ENCODE measurements at regions not wholly inside any gene's neighbourhood (a gene's known extent, or its start where the extent isn't known, plus 50 kb on each side); places are given as distances from the start of the nearest gene placed in this dataset.

GRCh38 chr13:80612804-80613203 is 271.9 kb upstream of the SPRY2 start:
- no peak for ATAC-seq
- no peak for TF ChIP-seq CTCF (IDR thresholded peaks at IDR 0.05)
- no peaks in the 10 kb centered on the region for H3K4me1 ChIP-seq (ENCODE audit: low read depth)
- intact Hi-C loops (cut with DNase I, micrococcal nuclease): no loop called here
- DNase-seq: no peak
- H3K4me3 ChIP-seq: no peak overlapping the region
- H3K36me3 ChIP-seq (ENCODE audit: low read depth): no peaks in the 10 kb centered on the region
- no peaks in the 10 kb centered on the region for H3K9me3 ChIP-seq

GRCh38 chr13:80611310-80611709 is 270.4 kb upstream of the SPRY2 start:
- no peaks in the 10 kb centered on the region for H3K4me1 ChIP-seq (ENCODE audit: low read depth)
- H3K9me3 ChIP-seq: no peaks in the 10 kb centered on the region
- no peak overlapping the region for H3K4me3 ChIP-seq
- no peaks in the 10 kb centered on the region for H3K36me3 ChIP-seq (ENCODE audit: low read depth)
- no peak for TF ChIP-seq CTCF (IDR thresholded peaks at IDR 0.05)
- DNase-seq (no peak), ATAC-seq (no peak)
- intact Hi-C loops (cut with DNase I, micrococcal nuclease): no loop called here

GRCh38 chr13:80605716-80606115 is 264.8 kb upstream of the SPRY2 start:
- Histone ChIP-seq H3K9me3 (no peaks in the 10 kb centered on the region), H3K36me3 (ENCODE audit: low read depth) (no peaks in the 10 kb centered on the region), H3K4me3 (no peak overlapping the region), H3K4me1 (ENCODE audit: low read depth) (no peaks in the 10 kb centered on the region)
- intact Hi-C loops (cut with DNase I, micrococcal nuclease): no loop called here
- no peak for ATAC-seq
- DNase-seq: no peak
- no peak for TF ChIP-seq CTCF (IDR thresholded peaks at IDR 0.05)

- TF ChIP-seq CTCF (IDR thresholded peaks at IDR 0.05): no peak
- Histone ChIP-seq H3K9me3 (no peaks in the 10 kb centered on the region), H3K4me1 (ENCODE audit: low read depth) (no peaks in the 10 kb centered on the region), H3K36me3 (ENCODE audit: low read depth) (no peaks in the 10 kb centered on the region), H3K4me3 (no peak overlapping the region)
- ATAC-seq: no peak
- intact Hi-C loops (cut with DNase I, micrococcal nuclease): no loop called here
- DNase-seq: no peak
Measured at GRCh38 chr13:80605011-80605410, 264.1 kb upstream of the SPRY2 start.

GRCh38 chr13:80604098-80604497 is 263.2 kb upstream of the SPRY2 start:
- intact Hi-C loops (cut with DNase I, micrococcal nuclease): no loop called here
- ATAC-seq (no peak), DNase-seq (no peak)
- no peak overlapping the region for H3K4me3 ChIP-seq
- no peaks in the 10 kb centered on the region for H3K4me1 ChIP-seq (ENCODE audit: low read depth)
- TF ChIP-seq CTCF (IDR thresholded peaks at IDR 0.05): no peak
- no peaks in the 10 kb centered on the region for H3K9me3 ChIP-seq
- H3K36me3 ChIP-seq (ENCODE audit: low read depth): no peaks in the 10 kb centered on the region

GRCh38 chr13:80603351-80603750 is 262.4 kb upstream of the SPRY2 start:
- Histone ChIP-seq H3K4me1 (ENCODE audit: low read depth) (no peaks in the 10 kb centered on the region), H3K4me3 (no peak overlapping the region), H3K36me3 (ENCODE audit: low read depth) (no peaks in the 10 kb centered on the region), H3K9me3 (no peaks in the 10 kb centered on the region)
- ATAC-seq: no peak
- TF ChIP-seq CTCF (IDR thresholded peaks at IDR 0.05): no peak
- intact Hi-C loops (cut with DNase I, micrococcal nuclease): no loop called here
- no peak for DNase-seq

Data from mucosa of descending colon (tissue), 3 donors.